Urinary bladder (tissue), 3 donors: ENCODE measurements at regions not wholly inside any gene's neighbourhood (a gene's known extent, or its start where the extent isn't known, plus 50 kb on each side); places are given as distances from the start of the nearest gene placed in this dataset.
"Not testable (repeated sequence)": the region's sequence is repeated elsewhere in the genome, so short reads cannot be mapped to it uniquely, and the experiment has no call there.

Experiments
- DNase-seq: peaks from one replicate; pipeline ENCODE4 v3.0.0-alpha.2; 2015; ENCODE audit errors: extremely low spot score
- H3K27ac ChIP-seq: one replicate; pipeline ENCODE4 v1.5.1; 2013; ENCODE audit warnings: low read depth, mild to moderate bottlenecking, moderate library complexity
- H3K36me3 ChIP-seq: one replicate; pipeline ENCODE4 v1.6.1; 2013; ENCODE audit warnings: mild to moderate bottlenecking, moderate library complexity; ENCODE audit not compliant: insufficient read depth
- H3K4me1 ChIP-seq: one replicate; pipeline ENCODE4 v1.6.1; 2013; ENCODE audit warnings: mild to moderate bottlenecking, moderate library complexity; ENCODE audit not compliant: insufficient read depth
- H3K4me3 ChIP-seq: one replicate; pipeline ENCODE4 v1.5.1; 2013; ENCODE audit warnings: low read depth, low read length
- WGBS: extraction: QIAGEN DNeasy Blood & Tissue Kit; methylation state at CpG from one replicate; pipeline ENCODE4 v1.1.7; 2013; 5-methylcytosine and 5-hydroxymethylcytosine counted together
- donor health status: healthy with polysubstance abuse.
- donor health status: healthy.

- H3K27ac ChIP-seq = no peak overlapping the region
- DNase-seq = no peak
- H3K4me1 ChIP-seq = no peaks in the 10 kb centered on the region
- H3K4me3 ChIP-seq = no peak overlapping the region
- WGBS = 67% methylated on average over 1 of the region's 1 CpG
- no peaks in the 10 kb centered on the region for H3K36me3 ChIP-seq
Observed at GRCh38 chr2:130289780-130290179, 52.9 kb upstream of the IMP4 start.

- 86% methylated on average over 56 of the region's 56 CpGs for WGBS
- no peak for DNase-seq
- Histone ChIP-seq H3K27ac (no peak overlapping the region), H3K4me1 (no peaks in the 10 kb centered on the region), H3K36me3 (no peaks in the 10 kb centered on the region), H3K4me3 (no peak overlapping the region)
Observed at GRCh38 chr2:130288467-130289403, 54.0 kb upstream of the IMP4 start.

GRCh38 chr2:130287656-130288026 lies 55.1 kb upstream of the IMP4 start:
- 76% methylated on average over 14 of the region's 14 CpGs for WGBS

GRCh38 chr2:130286983-130287655 lies 55.6 kb upstream of the IMP4 start:
- no peak overlapping the region for H3K27ac ChIP-seq
- no peaks in the 10 kb centered on the region for H3K4me1 ChIP-seq
- WGBS = 92% methylated on average over 35 of the region's 35 CpGs
- no peak for DNase-seq
- H3K4me3 ChIP-seq = no peak overlapping the region
- no peaks in the 10 kb centered on the region for H3K36me3 ChIP-seq

More at GRCh38 chr2:130287656-130288026, 55.1 kb upstream of the IMP4 start:
- no peak overlapping the region for H3K27ac ChIP-seq
- H3K4me3 ChIP-seq = no peak overlapping the region
- no peaks in the 10 kb centered on the region for H3K36me3 ChIP-seq
- no peaks in the 10 kb centered on the region for H3K4me1 ChIP-seq
- DNase-seq = no peak

- not testable (repeated sequence) for H3K36me3 ChIP-seq, H3K4me1 ChIP-seq, DNase-seq, H3K4me3 ChIP-seq, H3K27ac ChIP-seq
- WGBS = 68% methylated on average over 6 of the region's 7 CpGs
Observed at GRCh38 chr2:130283341-130283869, 59.3 kb upstream of the IMP4 start.

- WGBS = 73% methylated on average over 8 of the region's 8 CpGs
- not testable (repeated sequence) for H3K4me1 ChIP-seq, DNase-seq, H3K27ac ChIP-seq, H3K36me3 ChIP-seq, H3K4me3 ChIP-seq
Observed at GRCh38 chr2:130279551-130279950, 63.1 kb upstream of the IMP4 start.

GRCh38 chr2:130268333-130268732 lies 70.1 kb upstream of the TUBA3E start:
- not testable (repeated sequence) for H3K4me1 ChIP-seq, H3K36me3 ChIP-seq, H3K27ac ChIP-seq, DNase-seq, H3K4me3 ChIP-seq
- WGBS = 71% methylated on average over 9 of the region's 9 CpGs

- 65% methylated on average over 4 of the region's 4 CpGs for WGBS
- not testable (repeated sequence) for H3K4me3 ChIP-seq, H3K36me3 ChIP-seq, H3K27ac ChIP-seq, DNase-seq, H3K4me1 ChIP-seq
Observed at GRCh38 chr2:130267572-130267971, 69.3 kb upstream of the TUBA3E start.

GRCh38 chr2:130266836-130267235 lies 68.6 kb upstream of the TUBA3E start:
- H3K4me1 ChIP-seq, H3K36me3 ChIP-seq, DNase-seq, H3K27ac ChIP-seq, H3K4me3 ChIP-seq: not testable (repeated sequence)
- WGBS = 94% methylated on average over 7 of the region's 7 CpGs

GRCh38 chr2:130265570-130266247 lies 67.5 kb upstream of the TUBA3E start:
- not testable (repeated sequence) for H3K4me3 ChIP-seq, H3K36me3 ChIP-seq, H3K4me1 ChIP-seq, DNase-seq, H3K27ac ChIP-seq
- WGBS = 83% methylated on average over 11 of the region's 12 CpGs

GRCh38 chr2:130264901-130265320 lies 66.7 kb upstream of the TUBA3E start:
- H3K27ac ChIP-seq, DNase-seq, H3K4me3 ChIP-seq, H3K4me1 ChIP-seq, H3K36me3 ChIP-seq: not testable (repeated sequence)
- WGBS = 95% methylated on average over 9 of the region's 9 CpGs

GRCh38 chr2:130264501-130264900 lies 66.3 kb upstream of the TUBA3E start:
- no peak overlapping the region for H3K4me3 ChIP-seq
- WGBS = 85% methylated on average over 5 of the region's 5 CpGs
- no peaks in the 10 kb centered on the region for H3K36me3 ChIP-seq
- no peaks in the 10 kb centered on the region for H3K4me1 ChIP-seq
- H3K27ac ChIP-seq = no peak overlapping the region
- DNase-seq = no peak

GRCh38 chr2:130264046-130264445 lies 65.8 kb upstream of the TUBA3E start:
- Histone ChIP-seq H3K4me1 (no peaks in the 10 kb centered on the region), H3K27ac (no peak overlapping the region), H3K4me3 (no peak overlapping the region), H3K36me3 (no peaks in the 10 kb centered on the region)
- no peak for DNase-seq
- WGBS = 82% methylated on average over 7 of the region's 7 CpGs
